HK-2 (cell line): ENCODE measurements at regions not wholly inside any gene's neighbourhood (a gene's known extent, or its start where the extent isn't known, plus 50 kb on each side); places are given as distances from the start of the nearest gene placed in this dataset.
A peak's percentile ranks its signal among the peaks of the same experiment; 100 is the strongest.
"Not testable (repeated sequence)": the region's sequence is repeated elsewhere in the genome, so short reads cannot be mapped to it uniquely, and the experiment has no call there.

Experiments used
- DNase-seq: peaks from one replicate; pipeline ENCODE4 v3.0.0-alpha.2; 2018; ENCODE audit not compliant: unreplicated experiment

DNA sequence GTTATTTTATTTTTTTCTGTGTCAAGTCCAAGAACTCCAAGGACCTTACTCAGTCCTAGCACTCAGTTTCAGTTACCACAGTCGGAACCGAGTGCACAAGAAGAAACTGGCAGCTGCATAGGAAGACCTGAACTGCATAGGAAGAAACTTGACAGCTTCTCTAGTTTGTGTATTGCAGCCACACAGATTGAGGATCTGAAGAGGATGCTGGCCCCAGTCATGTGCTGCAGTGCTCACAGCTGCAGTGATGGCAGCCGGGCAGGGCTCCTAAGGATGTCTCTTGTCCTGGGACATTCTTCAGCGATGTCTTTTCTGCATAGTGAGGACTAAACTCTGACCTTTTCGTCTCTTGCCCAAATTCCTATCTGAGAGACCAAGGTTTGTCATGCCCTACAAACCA is 261.2 kb downstream of the STIM2 start:
- no peak for DNase-seq

DNA sequence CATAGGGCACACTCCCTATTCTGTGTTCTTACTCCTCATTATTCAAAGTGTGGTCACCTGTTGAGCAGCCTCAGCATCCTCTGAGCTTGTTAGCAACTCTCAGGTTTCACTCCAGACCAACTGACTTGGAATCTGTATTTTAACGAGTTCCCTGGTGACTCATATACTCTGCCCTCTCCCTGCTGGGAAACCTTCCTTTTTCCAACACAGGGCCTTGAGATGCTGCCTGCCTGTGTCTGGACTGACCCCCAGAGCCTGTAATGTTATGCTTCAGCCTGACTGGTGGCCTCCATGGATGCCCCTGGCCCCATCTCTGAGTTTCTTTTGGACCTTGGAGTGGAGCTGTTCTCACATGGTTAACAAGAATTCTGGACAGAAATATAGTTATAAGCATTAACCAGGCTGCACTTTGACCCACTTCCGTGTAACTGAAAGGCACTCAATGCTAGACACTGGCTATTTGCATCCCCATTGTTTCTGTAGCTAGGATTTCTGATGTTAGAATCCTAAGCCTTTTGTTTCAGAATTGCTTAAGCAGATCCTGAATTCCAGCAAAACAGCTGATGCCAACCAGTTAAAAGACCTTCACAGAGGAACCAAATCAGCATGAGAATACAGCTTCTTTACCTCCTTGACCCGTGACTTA is 262.6 kb downstream of the STIM2 start:
- DNase-seq, result no peak

DNA sequence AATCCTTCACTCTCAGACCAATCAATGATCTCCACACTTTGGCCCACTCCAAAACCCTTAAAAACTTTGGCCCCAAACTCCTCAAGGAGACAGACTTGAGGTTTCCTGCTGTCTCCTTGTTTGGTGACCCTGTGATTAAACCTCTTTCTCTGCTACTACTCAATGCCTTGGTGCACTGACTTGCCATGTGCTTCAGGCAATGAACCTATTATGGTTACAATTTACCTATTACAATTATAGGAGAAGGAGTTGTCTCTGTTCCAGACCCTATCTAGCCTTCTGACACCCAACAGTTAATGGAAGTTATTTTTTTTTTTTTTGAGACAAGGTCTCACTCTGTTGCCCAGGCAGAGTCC is 263.1 kb downstream of the STIM2 start:
- DNase-seq, result no peak

DNA sequence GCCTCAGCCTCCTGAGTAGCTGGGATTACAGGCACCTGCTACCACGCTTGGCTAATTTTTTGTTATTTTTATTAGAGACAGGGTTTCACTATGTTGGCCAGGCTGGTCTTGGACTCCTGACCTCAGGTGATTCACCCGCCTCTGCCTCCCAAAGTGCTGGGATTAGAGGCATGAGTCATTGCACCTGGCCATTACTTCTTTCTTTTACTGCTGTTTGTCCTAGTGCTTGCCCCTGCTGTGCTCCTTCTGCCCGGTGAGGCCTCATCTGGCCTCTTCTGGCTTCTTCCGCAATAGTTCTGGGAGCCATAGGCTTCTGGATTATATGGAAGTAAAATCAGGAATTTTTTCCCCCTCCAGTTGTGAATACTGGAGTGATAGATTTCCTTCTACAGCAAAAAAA is 266.3 kb downstream of the STIM2 start:
- not testable (repeated sequence) for DNase-seq

DNA sequence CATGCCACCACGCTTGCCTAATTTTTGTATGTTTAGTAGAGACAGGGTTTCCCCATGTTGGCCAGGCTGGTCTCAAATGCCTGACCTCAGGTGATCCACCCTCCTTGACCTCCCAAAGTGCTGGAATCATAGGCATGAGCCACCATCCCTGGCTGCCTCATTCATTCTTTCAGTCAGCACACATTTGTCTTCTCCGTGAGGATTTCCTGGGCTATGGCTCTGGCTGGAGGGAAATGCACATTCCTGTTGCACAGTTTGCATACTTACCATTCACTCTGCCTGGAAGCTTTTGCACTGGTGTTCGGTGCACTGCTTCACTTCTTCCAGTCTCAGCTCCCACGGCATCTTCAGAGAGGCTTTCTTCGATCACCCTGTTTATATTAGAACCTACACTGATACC is 267.8 kb downstream of the STIM2 start:
- DNase-seq, result no peak

DNA sequence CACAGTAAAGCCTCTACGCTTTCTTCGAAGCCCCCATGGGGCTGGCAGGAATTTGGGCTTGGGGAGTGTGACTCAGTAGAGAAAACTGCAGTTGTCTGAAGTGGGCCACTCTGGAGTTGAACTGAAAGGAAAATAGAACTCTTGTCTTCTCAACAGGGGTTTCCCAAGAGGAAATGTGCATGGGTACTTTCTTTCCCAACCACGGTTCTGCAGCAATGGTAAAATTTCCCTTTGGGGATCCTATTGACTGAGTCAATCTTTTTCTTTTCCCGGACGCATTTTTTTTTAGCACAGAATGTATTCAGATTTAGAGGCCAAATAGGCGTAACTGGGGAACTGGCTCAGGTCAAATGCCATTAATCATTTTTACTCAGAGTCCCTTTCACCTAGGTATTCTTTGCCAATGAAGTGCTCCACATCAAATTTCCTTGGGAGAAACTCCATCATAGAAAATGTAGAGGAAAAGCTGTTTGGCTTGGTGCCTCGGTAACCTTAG is 269.3 kb downstream of the STIM2 start:
- DNase-seq, result no peak

DNA sequence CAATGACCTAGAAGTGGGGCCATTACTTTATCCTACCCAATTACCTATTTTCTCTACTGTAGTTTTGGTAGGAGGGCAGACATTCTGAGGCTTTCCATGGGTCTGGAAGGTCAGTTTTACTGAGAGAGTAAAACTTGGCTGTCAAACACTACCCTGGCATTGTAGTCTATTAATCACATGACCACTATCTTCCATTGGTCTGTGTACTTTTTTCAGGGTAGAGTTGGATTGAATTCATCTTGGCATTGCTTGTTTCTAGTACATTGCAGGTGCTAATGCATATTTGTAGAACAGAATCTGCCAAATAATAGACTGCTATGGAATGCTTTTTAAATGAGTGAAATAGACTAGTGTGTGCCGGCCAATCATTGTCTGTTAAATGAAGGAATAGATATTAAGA is 271.9 kb downstream of the STIM2 start:
- DNase-seq, result no peak

DNA sequence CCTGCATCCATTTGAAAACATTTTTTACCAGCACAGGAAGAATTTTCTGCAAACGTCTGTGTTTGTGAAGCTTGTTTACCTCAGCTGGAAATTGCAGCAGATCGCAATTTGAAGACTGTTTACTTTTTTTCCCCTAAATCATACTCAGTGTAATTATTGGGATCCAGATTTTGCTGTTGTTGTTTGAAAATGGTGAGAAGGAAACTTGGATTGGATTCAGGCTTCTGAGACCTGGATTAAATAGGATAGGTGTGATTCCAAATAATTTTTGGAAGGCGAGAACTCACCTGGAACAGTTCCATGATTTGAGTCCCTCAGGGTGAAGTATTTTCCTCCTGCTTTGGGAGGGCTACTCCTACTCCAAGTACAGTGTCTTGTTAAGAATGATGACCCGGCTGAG is 279.8 kb downstream of the STIM2 start:
- DNase-seq, result no peak

DNA sequence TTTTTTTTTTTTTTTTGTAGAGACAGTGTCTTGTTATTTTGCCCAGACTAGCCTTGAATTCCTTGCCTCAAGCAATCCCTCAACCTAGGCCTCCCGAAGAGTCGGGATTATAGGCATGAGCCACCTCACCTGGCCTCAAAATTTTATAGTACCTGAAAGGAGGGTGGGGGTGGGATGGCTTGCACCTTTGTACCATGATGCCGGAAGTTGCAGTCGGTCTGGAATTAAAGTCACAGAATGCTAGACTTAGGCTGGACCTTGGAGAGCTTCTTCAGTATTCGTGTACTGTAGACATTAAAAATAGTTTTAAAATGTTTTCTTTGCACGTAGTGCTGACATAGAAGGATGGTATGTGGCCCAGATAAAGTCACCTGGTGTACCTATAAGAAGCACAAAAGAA is 280.9 kb downstream of the STIM2 start:
- no peak for DNase-seq

DNA sequence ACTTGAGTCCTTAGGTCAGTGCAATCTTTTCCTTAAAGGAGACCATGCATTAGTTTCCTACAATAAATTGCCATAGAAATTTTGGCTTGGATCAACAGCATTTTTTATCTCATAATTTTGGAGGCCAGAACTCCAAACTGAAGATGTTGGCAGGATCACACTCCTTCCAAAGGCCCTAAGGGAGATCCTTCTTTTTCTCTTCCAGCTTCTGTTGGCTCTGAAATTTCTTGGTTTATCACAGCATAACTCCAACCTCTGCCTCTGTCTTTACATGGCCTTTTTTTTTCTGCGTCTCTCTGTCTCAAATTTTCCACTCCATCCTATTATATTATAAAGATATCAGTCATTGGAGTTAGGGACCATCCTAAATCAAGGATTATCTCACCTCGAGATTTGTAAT is 282.2 kb downstream of the STIM2 start:
- no peak for DNase-seq

DNA sequence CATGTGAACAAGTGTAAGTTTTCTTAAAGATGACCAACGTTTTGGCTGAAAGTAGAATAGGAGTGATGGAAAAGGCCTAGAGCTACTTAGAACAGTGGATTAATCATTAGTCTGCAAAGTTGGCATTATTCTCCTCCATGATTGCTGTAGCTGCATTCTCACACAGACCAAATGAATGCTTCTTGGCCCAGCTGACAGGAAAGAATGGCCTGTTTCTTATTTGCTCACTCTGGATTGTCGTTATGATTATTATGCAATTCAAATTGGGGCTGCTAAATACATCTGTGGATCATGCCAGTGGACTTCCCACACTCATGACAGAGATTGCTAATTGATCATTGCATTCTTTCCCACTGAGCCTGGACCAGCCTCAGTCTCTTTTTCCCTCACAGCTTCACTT is 285.0 kb downstream of the STIM2 start:
- DNase-seq, result no peak

DNA sequence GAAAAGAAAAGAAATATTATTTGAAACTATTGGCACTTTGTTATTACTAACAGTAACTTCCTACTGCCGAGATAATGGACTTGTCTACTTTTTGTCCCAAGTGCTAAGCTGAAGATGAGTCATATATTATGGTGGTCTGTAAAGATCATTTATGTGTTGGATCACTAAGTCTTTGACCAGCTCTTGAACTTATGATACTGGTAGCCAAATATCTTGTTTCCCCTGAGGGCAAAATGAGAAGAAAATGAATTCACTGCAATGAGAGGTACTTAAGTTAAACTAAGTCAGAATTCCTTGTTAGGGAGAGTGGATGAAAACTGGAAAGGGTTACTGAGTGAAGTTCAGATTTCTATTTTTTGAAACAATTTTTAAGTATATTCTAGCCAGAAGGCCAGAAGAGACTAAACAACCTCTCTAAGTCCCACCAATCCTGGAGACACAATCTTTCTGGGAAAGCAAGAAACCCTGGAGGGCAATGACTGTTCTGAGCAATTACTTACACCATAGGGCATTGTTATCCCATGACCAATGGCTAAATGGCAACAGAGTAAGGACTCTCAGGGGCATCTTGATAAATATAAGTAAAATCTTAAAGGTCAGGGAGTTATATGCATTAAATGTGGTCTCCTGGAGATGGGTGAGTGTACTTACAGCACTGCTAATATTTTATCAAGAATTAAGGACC is 287.7 kb downstream of the STIM2 start:
- no peak for DNase-seq

DNA sequence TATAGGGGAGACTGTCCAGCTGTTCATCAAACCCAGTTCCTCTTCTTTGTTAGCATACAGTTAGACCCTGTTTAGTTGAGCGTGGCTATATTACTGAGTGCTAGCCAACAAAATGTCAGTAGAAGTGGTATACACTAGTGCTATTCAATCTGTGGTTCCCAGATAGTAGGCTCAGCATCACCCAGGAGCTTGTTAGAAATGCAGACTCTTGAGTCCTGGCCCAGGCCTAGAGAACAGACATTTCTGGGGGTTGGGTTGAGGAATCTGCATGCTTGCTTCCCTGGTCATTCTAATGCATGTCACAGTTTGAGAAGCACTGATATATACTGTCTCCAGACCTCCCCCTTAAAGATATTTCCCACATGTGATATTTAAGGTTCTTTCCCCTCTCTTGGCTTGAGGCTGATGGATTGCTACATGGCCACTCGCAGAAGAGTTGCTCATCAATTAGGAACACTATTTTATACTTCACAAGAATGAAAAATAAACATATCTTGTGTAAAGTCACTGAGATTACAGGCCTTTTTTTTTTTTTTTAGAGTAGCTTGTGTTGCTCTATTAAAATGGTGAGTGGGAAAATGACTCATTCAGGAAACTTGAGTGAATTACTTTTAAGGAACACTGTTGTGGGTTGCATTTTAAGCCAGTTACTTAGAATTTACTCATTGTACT is 289.0 kb downstream of the STIM2 start:
- no peak for DNase-seq

DNA sequence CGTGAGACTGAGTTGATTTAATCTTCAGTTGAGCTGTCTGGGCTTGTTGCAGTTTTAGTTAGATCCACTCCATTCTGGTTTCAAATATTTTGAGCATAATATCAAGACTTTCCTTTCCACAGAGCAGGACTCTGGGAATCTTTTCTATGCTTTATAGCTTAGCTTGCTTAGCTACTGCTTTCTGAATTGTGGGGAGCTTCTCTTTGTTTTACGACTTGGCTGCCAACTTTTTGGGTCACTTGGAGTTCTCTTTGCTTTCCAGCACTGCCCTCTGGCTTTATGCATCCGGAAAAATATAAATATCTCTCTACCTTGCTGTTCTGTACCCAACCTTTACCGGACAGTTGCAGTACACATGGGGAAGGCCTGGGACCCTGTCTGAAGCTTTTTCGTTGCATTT is 292.1 kb downstream of the STIM2 start:
- DNase-seq, result no peak

DNA sequence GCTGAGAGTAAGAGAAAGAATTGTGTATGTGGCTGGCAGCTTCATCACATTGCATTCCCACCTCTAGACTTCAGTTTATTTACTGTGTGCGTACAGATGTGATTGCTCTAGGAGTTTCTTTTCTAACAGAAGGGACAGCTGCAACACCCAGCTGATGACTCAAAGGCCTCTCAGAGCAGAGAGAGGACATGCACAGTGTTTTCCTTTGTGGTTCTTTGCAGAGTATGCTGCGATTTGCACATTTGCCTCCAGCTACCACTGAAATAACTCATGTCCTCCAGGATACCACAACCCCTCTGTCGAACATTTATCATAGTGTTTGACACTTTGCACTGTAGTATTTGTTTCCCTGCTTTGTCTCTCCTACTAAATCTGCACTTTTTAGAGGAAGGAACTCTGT is 294.1 kb downstream of the STIM2 start:
- no peak for DNase-seq

DNA sequence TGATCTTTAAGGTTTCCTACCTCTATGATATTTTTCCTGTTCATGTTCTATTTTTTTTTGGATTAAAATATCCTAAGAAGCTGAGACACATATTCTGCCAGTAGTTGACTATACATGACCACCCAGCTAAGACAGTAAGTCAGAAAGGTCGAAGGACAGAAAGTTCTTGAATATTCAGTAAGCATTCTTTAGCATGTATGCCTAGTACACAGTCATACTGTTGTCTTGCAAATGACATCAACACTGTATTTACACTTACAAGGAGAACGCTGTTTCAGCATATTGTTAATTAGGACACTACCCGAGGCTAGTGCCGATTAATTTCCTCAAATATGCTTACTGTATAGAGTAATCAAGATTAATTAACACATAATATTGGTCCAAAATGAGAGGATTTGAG is 300.6 kb downstream of the STIM2 start:
- DNase-seq, result no peak

DNA sequence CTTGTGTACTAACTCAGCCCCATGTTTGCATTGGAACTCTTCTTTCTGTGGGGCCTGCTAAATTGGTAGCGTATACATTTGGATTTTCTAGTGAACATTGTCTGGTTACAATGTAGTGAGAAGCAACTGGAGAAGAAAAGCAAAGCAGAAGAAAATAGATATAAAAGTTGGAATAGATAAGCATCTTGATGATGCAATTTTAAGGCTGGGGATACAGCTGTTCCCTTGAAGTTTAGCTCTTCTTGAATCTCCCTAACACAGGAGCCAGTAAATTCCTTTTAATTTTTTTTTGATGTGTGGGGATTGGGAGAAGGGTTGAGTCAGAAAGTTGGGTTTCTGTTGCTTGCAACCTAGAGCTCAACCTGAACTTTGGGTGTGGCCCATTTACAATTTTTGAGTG is 308.1 kb downstream of the STIM2 start:
- no peak for DNase-seq

DNA sequence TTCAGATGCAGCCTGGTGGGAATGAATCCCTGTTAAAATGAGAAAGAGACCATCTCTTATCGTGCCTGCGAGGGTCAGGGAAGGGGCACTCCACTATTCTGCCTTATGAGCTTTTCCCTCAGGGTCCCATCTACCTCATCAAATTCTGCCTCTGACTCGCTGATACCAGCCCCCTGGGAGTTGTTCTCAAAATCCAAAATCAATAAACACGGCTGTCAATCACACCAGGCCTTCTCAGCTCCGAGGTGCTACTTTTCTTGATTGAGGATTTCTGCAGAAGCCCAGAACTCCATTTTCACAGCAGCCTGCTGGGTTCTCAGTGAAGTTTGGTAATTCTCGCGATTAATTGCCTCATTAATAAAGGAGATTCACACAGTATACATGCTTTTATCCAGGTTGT is 312.6 kb downstream of the STIM2 start:
- no peak for DNase-seq

DNA sequence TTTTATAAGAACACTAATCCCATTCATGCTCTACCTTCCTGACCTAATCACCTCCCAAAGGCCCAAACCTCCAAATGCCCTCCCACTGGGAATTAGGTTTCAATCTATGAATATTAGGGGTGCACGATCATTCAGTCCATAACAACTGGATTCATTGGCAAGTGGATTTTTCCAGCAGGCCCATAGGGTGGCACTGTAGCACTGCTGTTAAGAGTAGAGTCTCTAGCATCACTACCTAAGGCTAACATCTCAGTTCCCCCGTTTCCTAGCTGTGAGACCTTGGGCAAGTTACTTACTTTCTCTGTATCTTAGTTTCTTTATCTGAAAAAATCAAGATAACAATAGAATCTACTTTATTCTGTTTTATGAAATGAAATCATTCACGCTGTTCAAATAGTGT is 315.8 kb downstream of the STIM2 start:
- peak; percentile 12 for DNase-seq

DNA sequence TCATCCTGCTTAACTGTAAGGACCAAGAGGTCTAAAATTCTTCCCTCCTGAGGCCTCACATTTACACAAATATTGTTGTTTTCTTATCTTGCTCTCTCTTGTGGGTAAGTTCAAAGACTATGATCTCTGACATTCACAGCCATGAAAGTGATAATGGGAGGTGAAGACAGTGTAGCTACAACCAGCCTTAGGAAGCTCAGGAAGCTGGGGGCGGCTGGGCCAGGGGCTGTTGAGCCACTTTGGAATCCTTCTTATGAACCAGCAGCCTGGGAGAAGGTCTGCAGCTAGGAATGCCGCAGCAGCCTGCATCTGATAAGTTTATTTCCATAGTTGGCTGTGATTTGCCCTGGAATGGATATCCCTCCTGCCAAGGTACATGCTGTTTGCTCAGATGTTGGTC is 316.2 kb downstream of the STIM2 start:
- DNase-seq, result no peak

DNA sequence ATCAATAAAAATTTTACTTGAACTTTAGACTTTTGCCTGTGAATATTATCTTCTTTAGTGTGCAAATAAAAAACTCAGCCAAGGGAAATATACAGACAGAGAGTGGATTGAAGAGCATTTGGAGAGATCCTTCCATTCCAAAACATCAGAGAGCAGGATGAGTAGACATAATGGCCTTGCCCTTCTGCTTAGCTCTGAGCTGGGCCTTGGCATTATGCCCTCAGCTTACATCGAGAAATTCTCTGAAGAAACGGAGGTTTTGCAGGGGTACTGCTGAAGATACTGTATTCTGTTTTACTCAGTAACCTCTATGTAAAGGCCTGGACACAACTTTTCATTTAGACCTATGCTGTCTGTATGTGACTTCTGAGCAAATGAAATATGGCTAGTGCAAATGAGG is 317.4 kb downstream of the STIM2 start:
- no peak for DNase-seq

DNA sequence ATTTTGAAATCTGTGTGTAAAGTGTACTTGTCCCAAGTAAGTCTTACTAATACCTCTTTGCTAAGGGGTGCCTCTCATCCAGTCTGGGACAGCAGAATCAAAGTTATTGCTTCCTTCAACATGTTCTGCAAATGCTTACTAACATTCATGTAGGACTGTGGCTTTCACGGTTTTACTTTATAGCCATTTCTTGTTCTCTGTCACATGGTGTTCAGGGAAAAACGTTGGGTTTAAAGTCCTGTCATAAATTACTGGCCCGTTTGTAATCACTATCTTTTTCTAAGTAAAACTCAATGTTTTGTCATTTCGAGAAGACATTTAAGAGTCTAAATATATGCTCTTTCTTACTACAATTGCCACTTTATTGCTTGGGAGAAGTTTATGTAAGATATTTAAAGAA is 321.1 kb downstream of the STIM2 start:
- no peak for DNase-seq

DNA sequence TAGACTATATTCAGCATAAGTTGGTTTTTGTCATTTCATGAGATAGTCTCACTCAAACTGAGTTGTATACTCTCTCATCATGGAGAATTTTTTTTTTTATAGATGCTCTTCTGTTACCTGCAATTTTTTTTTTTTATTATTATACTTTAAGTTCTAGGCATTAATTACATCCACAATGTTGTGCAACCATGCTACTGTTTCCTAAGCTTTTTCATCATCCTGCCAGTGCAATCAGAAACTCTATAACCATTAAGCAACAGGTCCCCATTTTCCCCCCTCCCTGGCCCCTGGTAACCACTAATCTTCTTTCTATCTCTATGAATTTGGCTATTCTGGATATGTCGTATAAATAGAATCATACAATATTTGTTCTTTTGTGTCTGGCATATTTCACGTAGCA is 321.6 kb downstream of the STIM2 start:
- no peak for DNase-seq
